ENCODE measurements at regions not wholly inside any gene's neighbourhood (a gene's known extent, or its start where the extent isn't known, plus 50 kb on each side); places are given as distances from the start of the nearest gene placed in this dataset.

DNA sequence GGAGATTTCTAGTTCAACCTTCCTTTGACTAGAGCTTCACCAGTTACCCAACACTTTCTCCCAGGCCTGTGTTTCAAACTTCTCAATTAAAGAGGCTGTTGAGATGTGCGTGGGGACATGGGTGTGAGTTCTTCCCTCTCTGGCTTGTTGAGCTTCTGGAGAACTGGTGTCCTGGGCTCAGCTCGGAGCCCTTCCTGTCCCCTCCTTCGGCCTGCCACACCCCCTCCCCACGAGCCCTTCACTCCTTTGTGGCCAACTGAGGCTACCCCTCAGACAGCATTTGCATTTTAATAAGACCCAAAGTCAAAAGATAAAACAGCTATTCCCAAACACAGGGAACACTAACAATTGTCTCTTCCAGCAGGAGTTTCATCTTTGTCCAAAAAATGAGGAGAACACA is 123.3 kb upstream of the MLN start:
- DNase-seq = no peak
- Mint-ChIP-seq H3K4me1 (peaks cover 2% of the 10 kb centered on the region), H3K27me3 (peaks cover 6% of the 10 kb centered on the region), H3K9me3 (no peaks in the 10 kb centered on the region), H3K27ac (no peak overlapping the region), H3K36me3 (ENCODE audit: low read depth) (no peaks in the 10 kb centered on the region), H3K4me3 (no peak overlapping the region)
- CTCF ChIA-PET = interaction anchor here (1.1 to 1.4 kb wide), 2 partner anchors 15 to 59 kb away, joined by 3 read pairs; no protein-coding TSS in a partner anchor
- POLR2A ChIA-PET = no interaction called here

DNA sequence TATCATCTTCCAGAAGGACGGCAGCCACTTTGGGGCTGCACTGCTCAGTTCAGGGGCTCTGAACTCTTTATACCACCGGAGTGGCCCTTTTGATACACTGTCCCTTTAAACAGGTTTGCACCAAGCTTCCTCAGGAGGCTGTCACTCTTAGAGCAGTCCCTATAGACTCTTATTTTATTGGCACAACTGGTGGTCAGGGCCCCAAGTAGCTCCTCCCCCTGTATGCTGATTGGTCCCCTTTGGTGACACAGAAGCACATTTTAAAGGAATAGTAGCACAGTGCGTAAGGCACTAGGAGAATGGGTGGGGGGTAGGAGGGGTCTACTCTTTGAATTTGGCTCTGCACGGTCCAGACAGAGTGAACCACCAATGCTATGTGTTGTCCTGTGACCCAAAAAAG is 122.6 kb upstream of the MLN start:
- no peak overlapping the region for H3K4me3 Mint-ChIP-seq
- peaks cover 2% of the 10 kb centered on the region for H3K4me1 Mint-ChIP-seq
- POLR2A ChIA-PET = no interaction called here

DNA sequence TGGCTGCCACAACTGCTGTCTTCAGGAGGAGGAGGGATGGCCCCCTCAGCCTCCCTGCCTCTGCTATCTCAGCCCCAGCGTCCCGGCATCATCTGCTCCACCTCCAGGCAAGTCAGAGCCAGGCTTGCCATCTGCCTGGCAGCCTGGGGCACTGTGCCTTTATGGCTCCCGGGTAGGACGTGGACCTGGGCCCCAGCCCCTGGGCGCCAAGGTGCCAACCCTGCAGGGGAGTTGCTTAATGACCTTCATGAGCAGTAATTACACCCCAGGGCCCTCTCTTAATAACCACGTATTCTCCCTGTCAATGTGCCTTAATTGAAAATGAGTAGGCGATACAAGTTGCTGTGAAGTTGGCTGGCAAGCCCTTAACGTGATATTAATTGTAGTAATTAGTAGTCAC is 122.1 kb upstream of the MLN start:
- peaks cover 2% of the 10 kb centered on the region for H3K4me1 Mint-ChIP-seq
- no peak for DNase-seq
- no peaks in the 10 kb centered on the region for H3K9me3 Mint-ChIP-seq
- no peak overlapping the region for H3K27ac Mint-ChIP-seq
- no peak overlapping the region for H3K4me3 Mint-ChIP-seq
- H3K36me3 Mint-ChIP-seq (ENCODE audit: low read depth) = no peaks in the 10 kb centered on the region
- POLR2A ChIA-PET = no interaction called here
- CTCF ChIA-PET = interaction anchor here (0.7 kb wide), 1 partner anchor 8 kb away, joined by 3 read pairs; no protein-coding TSS in a partner anchor
- peaks cover 1% of the 10 kb centered on the region for H3K27me3 Mint-ChIP-seq

More for the DNA sequence above, 122.6 kb upstream of the MLN start:
- no peak overlapping the region for H3K27ac Mint-ChIP-seq
- no peaks in the 10 kb centered on the region for H3K9me3 Mint-ChIP-seq
- peaks cover 3% of the 10 kb centered on the region for H3K27me3 Mint-ChIP-seq
- no peaks in the 10 kb centered on the region for H3K36me3 Mint-ChIP-seq (ENCODE audit: low read depth)
- DNase-seq = no peak
- CTCF ChIA-PET = interaction anchor here (0.7 to 1.4 kb wide), 3 partner anchors 9 to 58 kb away, joined by 3 read pairs; no protein-coding TSS in a partner anchor

DNA sequence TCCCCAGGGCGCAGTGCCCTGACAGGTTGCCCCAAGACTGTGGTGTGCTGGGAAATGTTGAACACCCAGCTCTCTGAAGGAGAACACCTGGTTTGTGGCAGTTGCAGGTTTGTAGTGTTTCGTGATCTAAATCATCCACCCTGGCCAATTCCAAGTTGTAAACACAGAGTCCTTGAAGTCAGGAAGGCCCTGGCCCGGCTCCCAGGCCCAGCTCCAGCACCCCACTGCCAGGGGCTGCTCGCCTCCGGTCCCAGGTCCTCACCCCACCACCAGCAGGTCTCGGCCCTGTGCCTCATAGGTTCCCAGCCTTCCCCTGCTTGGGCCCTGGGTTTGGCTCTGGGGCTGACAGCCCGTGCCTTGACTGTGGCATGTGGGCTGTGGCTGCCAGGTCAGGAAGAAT is 121.4 kb upstream of the MLN start:
- Mint-ChIP-seq H3K27ac (no peak overlapping the region), H3K36me3 (ENCODE audit: low read depth) (no peaks in the 10 kb centered on the region), H3K9me3 (no peaks in the 10 kb centered on the region), H3K4me1 (peaks cover 2% of the 10 kb centered on the region), H3K4me3 (no peak overlapping the region), H3K27me3 (peaks cover 1% of the 10 kb centered on the region)
- CTCF ChIA-PET = interaction anchor here (0.5 to 0.8 kb wide), 3 partner anchors 10 to 238 kb away, joined by 3 to 6 read pairs (median 3); no protein-coding TSS in a partner anchor
- DNase-seq = no peak
- POLR2A ChIA-PET = no interaction called here

DNA sequence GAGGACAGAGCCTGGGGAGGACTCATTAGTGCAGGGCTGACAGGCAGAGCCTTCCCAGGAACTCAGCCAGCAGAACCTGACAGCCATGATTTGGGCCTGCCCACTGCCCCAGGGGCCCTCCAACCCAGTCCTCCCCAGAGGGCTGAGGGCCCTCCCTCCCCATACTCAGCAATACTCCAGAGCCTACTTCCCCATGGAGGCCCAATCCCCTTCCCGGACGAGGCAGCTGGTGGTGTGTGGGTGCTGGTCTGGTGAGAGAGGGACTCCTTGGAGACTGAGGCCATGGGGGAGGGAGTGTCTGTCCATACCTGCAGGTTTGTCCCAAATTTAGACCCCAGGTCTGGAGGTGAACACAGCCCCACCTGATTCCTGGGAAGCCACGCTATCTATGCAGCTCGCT is 120.9 kb upstream of the MLN start:
- CTCF ChIA-PET = interaction anchor here (0.7 to 0.8 kb wide), 2 partner anchors 10 to 30 kb away, joined by 3 read pairs; no protein-coding TSS in a partner anchor
- Mint-ChIP-seq H3K27me3 (peaks cover 1% of the 10 kb centered on the region), H3K27ac (no peak overlapping the region), H3K9me3 (no peaks in the 10 kb centered on the region), H3K36me3 (ENCODE audit: low read depth) (no peaks in the 10 kb centered on the region), H3K4me3 (no peak overlapping the region), H3K4me1 (peaks cover 2% of the 10 kb centered on the region)
- DNase-seq = no peak
- POLR2A ChIA-PET = no interaction called here

DNA sequence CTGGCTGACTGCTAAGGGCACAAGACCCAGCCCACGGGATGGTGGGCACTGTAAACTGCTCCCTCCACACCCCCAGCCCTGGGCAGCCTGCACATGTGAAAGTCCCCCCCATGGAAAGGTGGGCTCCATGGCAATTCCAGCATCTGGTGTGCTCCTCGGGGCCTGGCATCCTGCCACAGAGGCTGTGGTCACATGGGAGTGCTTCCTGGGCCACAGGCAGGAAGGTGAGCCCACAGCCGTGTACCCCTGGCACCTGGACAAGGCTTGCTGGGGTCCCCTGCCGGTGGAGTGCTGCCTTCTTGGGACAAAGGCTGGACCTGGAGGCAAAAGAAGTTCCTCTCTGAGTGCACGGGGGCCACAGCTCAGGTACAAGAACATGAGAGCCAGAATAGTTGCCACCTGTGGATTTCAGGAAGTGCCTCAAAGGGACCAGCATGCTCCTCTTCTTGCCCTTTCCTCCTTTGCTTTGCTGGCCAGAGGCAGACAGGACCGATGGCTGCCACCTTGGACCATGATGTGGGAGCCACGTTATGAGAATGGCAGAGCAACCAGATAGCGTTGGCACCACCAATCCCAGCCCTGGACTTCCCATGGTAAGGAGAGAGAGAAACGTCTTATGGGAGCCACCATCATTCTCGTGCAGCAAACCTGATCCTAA is 120.2 kb upstream of the MLN start:
- Mint-ChIP-seq H3K4me3 (no peak overlapping the region), H3K27me3 (peaks cover 1% of the 10 kb centered on the region), H3K36me3 (ENCODE audit: low read depth) (no peaks in the 10 kb centered on the region), H3K4me1 (peaks cover 2% of the 10 kb centered on the region), H3K27ac (no peak overlapping the region), H3K9me3 (no peaks in the 10 kb centered on the region)
- ChIA-PET POLR2A (no interaction called here), CTCF (no interaction called here)
- no peak for DNase-seq

DNA sequence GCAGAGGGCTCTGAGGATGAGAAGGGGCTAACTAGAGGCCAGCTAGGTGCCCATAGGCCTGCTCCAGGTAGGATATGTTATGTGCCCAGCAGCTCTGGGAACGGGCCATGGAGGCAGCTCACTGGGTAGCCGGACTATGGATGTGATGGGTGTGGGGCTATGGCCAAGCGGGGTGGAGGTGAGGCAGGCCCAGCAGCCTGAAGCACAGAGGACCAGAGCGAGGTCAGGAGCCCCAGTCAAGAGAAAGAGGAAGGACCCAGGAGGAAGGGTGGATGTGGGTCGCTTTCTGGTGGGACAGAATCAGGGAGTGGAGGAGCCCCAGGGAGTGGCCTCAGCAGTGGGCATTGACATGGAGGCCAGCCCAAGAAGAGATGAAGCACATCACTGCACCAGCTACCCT is 117.9 kb upstream of the MLN start:
- H3K27me3 Mint-ChIP-seq = no peaks in the 10 kb centered on the region
- no peaks in the 10 kb centered on the region for H3K36me3 Mint-ChIP-seq (ENCODE audit: low read depth)
- ChIA-PET POLR2A (no interaction called here), CTCF (interaction anchor here (1.0 to 1.7 kb wide), 2 partner anchors 10 to 27 kb away, joined by 3 to 6 read pairs; no protein-coding TSS in a partner anchor)
- no peak overlapping the region for H3K4me3 Mint-ChIP-seq
- peaks cover 2% of the 10 kb centered on the region for H3K4me1 Mint-ChIP-seq
- no peaks in the 10 kb centered on the region for H3K9me3 Mint-ChIP-seq
- H3K27ac Mint-ChIP-seq = no peak overlapping the region
- DNase-seq = no peak

DNA sequence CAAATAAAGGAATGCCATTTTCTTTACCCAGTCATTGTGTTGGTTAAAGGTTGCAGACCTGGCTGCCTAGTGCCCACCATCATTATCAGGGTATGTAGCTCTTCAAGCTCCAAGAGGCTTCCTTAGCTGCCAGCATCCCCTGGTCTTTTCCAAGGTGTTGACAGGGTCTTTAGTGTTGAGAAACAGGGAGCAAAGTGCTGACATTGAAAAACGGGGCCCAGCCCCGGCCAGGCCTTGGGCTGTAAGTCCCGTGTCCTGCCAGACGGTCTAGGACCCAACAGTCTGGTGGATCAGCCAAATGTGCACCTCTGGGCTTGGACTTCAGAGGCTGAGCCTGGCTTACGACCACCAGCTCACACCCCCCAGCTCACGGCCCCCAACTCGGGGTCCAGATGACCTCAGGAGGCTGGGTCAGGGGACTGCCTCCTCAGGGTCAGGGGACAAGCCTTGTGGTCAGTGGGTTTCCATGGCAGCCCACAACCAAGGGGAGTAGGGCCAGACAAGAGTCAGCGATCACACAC is 114.4 kb upstream of the MLN start:
- CTCF ChIA-PET = interaction anchor here (0.9 to 1.4 kb wide), 3 partner anchors 8 to 34 kb away, joined by 3 to 4 read pairs (median 3); no protein-coding TSS in a partner anchor
- H3K36me3 Mint-ChIP-seq (ENCODE audit: low read depth) = peaks cover 2% of the 10 kb centered on the region
- H3K9me3 Mint-ChIP-seq = no peaks in the 10 kb centered on the region
- no peak overlapping the region for H3K27ac Mint-ChIP-seq
- POLR2A ChIA-PET = no interaction called here
- no peak overlapping the region for H3K4me3 Mint-ChIP-seq
- H3K27me3 Mint-ChIP-seq = no peaks in the 10 kb centered on the region
- DNase-seq = no peak
- H3K4me1 Mint-ChIP-seq = peaks cover 22% of the 10 kb centered on the region

DNA sequence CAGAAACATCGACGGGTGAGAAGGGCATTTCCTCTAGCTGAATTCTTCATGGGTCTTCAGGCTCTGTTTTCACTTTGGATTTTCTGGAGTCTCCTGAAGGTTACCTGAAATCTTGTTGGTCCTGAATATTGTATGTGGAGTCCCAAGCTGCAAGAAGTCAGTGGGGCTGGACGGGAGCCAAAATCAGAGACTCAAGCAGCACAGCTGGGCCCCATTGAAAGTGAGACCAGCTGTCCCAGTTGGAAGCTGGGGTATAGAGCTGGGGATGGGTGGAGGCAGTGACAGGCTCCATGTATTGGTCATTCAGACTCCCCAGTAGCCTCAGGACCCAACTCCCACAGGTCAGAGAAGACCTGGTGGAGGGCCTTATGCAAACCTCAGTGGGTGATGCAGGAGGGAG is 111.3 kb upstream of the MLN start:
- H3K4me3 Mint-ChIP-seq = no peak overlapping the region
- peaks cover 27% of the 10 kb centered on the region for H3K4me1 Mint-ChIP-seq
- peaks cover 2% of the 10 kb centered on the region for H3K36me3 Mint-ChIP-seq (ENCODE audit: low read depth)
- H3K27ac Mint-ChIP-seq = peak overlapping the region; percentile 72
- ChIA-PET CTCF (interaction anchor here (0.7 to 1.8 kb wide), 7 partner anchors 10 to 126 kb away, joined by 3 to 7 read pairs (median 3); partner anchors contain the start of gene LEMD2), POLR2A (no interaction called here)
- no peaks in the 10 kb centered on the region for H3K9me3 Mint-ChIP-seq
- DNase-seq = no peak
- no peaks in the 10 kb centered on the region for H3K27me3 Mint-ChIP-seq

DNA sequence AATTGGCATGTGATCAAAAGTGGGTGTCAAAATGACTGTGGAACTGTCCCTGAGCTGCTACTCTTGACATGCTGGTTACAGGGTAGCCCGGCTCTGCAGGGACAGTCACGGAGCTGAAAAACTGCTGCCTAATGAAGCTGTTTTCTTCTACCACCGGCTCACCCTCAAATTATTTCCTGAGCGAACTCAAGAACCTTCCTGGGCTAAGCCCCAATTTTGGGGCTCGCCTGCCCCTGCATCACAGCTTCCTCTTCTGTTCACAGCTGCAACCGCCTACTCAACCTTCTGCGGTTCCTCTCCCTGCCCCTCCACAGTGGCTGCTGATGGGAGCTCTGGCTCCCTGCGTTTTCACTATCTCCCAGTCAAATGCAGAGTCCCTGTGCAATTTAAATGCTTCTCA is 110.8 kb upstream of the MLN start:
- ChIA-PET POLR2A (no interaction called here), CTCF (interaction anchor here (0.7 to 1.8 kb wide), 6 partner anchors 10 to 126 kb away, joined by 3 to 7 read pairs (median 6); partner anchors contain the start of gene LEMD2)
- Mint-ChIP-seq H3K9me3 (no peaks in the 10 kb centered on the region), H3K4me1 (peaks cover 31% of the 10 kb centered on the region), H3K36me3 (ENCODE audit: low read depth) (peaks cover 2% of the 10 kb centered on the region), H3K27ac (peak overlapping the region; percentile 72), H3K27me3 (no peaks in the 10 kb centered on the region), H3K4me3 (no peak overlapping the region)
- DNase-seq = peak; percentile 48

DNA sequence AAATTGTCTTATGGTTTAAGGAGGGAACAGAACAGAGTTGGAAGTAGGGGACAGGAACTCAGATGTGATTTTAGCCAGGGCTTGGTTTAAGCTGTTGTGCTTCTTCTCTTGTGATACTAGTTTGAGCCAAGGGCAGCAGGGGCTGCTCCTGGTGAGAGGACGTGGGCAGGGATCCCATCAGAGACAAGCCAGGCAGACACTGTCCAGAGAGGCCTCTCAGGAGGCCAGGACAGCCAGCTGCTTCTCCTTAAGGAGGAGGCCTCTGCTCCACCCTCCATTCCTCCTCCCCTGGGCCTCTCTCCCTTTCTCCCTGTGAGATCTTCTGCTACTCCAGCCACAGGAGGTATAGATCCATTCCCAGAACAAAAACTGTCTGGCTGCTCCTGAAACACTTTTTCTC is 108.4 kb upstream of the MLN start:
- peak overlapping the region; percentile 11 for H3K27ac Mint-ChIP-seq
- CTCF ChIA-PET = interaction anchor here (0.9 to 1.5 kb wide), 3 partner anchors 10 to 100 kb away, joined by 3 read pairs; no protein-coding TSS in a partner anchor
- H3K36me3 Mint-ChIP-seq (ENCODE audit: low read depth) = peaks cover 2% of the 10 kb centered on the region
- POLR2A ChIA-PET = no interaction called here
- DNase-seq = no peak
- H3K4me1 Mint-ChIP-seq = peaks cover 44% of the 10 kb centered on the region
- no peak overlapping the region for H3K4me3 Mint-ChIP-seq
- H3K9me3 Mint-ChIP-seq = no peaks in the 10 kb centered on the region
- H3K27me3 Mint-ChIP-seq = no peaks in the 10 kb centered on the region

DNA sequence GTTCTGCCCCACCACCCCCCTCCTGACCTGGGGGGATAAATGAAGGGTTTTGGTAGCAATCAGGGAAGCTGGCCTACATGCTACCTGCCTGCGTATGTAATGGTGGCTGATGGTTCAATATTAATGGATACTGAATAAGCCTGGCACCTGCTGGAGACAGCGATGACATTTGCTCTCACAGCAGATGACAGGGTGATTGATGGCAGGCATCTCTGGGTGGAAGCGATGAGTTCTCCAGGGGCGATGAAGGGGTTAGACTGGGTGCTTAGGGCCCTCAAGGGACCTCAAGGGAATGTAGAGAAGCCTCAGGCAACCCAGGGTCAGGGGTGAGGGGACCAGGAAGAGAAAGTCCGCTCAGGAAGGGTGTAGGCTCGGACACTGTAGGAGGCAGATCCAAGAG is 107.7 kb upstream of the MLN start:
- Mint-ChIP-seq H3K27me3 (no peaks in the 10 kb centered on the region), H3K9me3 (no peaks in the 10 kb centered on the region), H3K4me3 (no peak overlapping the region), H3K36me3 (ENCODE audit: low read depth) (peaks cover 2% of the 10 kb centered on the region), H3K27ac (no peak overlapping the region), H3K4me1 (peaks cover 51% of the 10 kb centered on the region)
- CTCF ChIA-PET = interaction anchor here (1.3 to 1.5 kb wide), 2 partner anchors 10 to 24 kb away, joined by 3 read pairs; no protein-coding TSS in a partner anchor
- POLR2A ChIA-PET = no interaction called here
- no peak for DNase-seq

DNA sequence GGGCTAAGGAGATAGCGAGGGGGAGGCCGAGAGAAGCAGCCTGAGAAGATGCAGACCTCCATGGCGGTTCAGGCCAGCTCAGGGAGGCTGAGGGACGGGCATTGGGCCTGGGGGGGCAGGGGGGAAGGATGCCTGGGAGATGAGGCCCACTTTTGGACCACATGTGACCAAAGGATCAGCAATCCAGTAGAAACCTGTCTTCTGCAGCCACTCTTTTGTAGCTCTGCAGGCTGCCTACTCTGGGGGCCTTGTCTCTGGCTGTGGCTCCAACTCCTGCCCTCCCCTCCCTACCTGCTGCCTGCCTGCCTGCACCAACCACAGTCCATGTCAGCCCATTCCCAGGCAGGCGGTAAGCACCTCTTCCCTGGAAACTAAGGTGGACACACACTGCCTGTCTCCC is 106.8 kb upstream of the MLN start:
- H3K27me3 Mint-ChIP-seq = no peaks in the 10 kb centered on the region
- H3K27ac Mint-ChIP-seq = peak overlapping the region; percentile 32
- H3K36me3 Mint-ChIP-seq (ENCODE audit: low read depth) = peaks cover 2% of the 10 kb centered on the region
- DNase-seq = no peak
- no peaks in the 10 kb centered on the region for H3K9me3 Mint-ChIP-seq
- ChIA-PET CTCF (no interaction called here), POLR2A (no interaction called here)
- H3K4me3 Mint-ChIP-seq = no peak overlapping the region
- H3K4me1 Mint-ChIP-seq = peaks cover 57% of the 10 kb centered on the region
